GM23338 (cell line): ENCODE measurements at regions not wholly inside any gene's neighbourhood (a gene's known extent, or its start where the extent isn't known, plus 50 kb on each side); places are given as distances from the start of the nearest gene placed in this dataset.

ENCODE experiments used
- ATAC-seq: fragments of 200-7000 bp; cut with Tn5 transposase; 3 replicates; pipeline ENCODE4 v1.9.1; 2020
- DNase-seq: peaks from one replicate; pipeline ENCODE4 v3.0.0-alpha.2; 2015; ENCODE audit warnings: low spot score
- H2AFZ ChIP-seq: fragments of 200-600 bp; sonication (generic); 2 replicates; pipeline ENCODE4 v1.8.0; 2016; ENCODE audit warnings: antibody characterized with exemption, mild to moderate bottlenecking, moderate library complexity
- H3F3A ChIP-seq: fragments of 200-600 bp; sonication (generic); replicated peaks from 2 replicates; pipeline ENCODE4 v1.8.0; 2017; ENCODE audit warnings: antibody characterized with exemption, mixed run types, low read depth
- H3K27ac ChIP-seq: fragments of 200-600 bp; sonication (generic); 2 replicates; pipeline ENCODE4 v1.6.1; 2016; ENCODE audit warnings: low read depth
- H3K27me3 ChIP-seq: fragments of 200-600 bp; sonication (generic); 2 replicates; pipeline ENCODE4 v1.8.0; 2016; ENCODE audit warnings: mild to moderate bottlenecking, mixed run types, moderate library complexity; ENCODE audit not compliant: insufficient read depth
- H3K36me3 ChIP-seq: fragments of 200-600 bp; sonication (generic); 2 replicates; pipeline ENCODE4 v1.8.0; 2016; ENCODE audit warnings: mild to moderate bottlenecking; ENCODE audit not compliant: insufficient read depth
- H3K4me1 ChIP-seq: fragments of 200-600 bp; sonication (generic); 2 replicates; pipeline ENCODE4 v1.8.0; 2016; ENCODE audit warnings: mild to moderate bottlenecking, moderate library complexity; ENCODE audit not compliant: insufficient read depth
- H3K4me2 ChIP-seq: fragments of 200-600 bp; sonication (generic); 2 replicates; pipeline ENCODE4 v1.7.1; 2017; ENCODE audit warnings: mixed run types
- H3K4me3 ChIP-seq: fragments of 200-600 bp; sonication (generic); 2 replicates; pipeline ENCODE4 v1.6.1; 2016; ENCODE audit warnings: mixed run types
- H3K79me2 ChIP-seq: fragments of 200-600 bp; sonication (generic); replicated peaks from 2 replicates; pipeline ENCODE4 v1.8.0; 2017; ENCODE audit warnings: mild to moderate bottlenecking; ENCODE audit not compliant: insufficient read depth
- H3K9me2 ChIP-seq: fragments of 200-600 bp; sonication (generic); 2 replicates; pipeline ENCODE4 v1.8.0; 2017; ENCODE audit not compliant: insufficient read depth
- H4K20me1 ChIP-seq: fragments of 200-600 bp; sonication (generic); replicated peaks from 2 replicates; pipeline ENCODE4 v1.8.0; 2017; ENCODE audit warnings: mild to moderate bottlenecking; ENCODE audit not compliant: insufficient read depth
- H3K27ac Mint-ChIP-seq: 2 replicates; pipeline ENCODE4 v1.8.0; 2020; ENCODE audit warnings: inconsistent platforms, mild to moderate bottlenecking, moderate library complexity, mixed read lengths
- H3K27me3 Mint-ChIP-seq: 3 replicates; pipeline ENCODE4 v1.8.0; 2022; ENCODE audit warnings: low read depth, mild to moderate bottlenecking, moderate library complexity, mixed read lengths, inconsistent platforms; ENCODE audit not compliant: insufficient read depth, poor library complexity
- H3K36me3 Mint-ChIP-seq: 3 replicates; pipeline ENCODE4 v1.8.0; 2021; ENCODE audit warnings: low read depth, mild to moderate bottlenecking, inconsistent platforms, moderate library complexity, mixed read lengths
- H3K4me1 Mint-ChIP-seq: 3 replicates; pipeline ENCODE4 v1.8.0; 2020; ENCODE audit warnings: mild to moderate bottlenecking, inconsistent platforms, mixed read lengths
- H3K4me3 Mint-ChIP-seq: 3 replicates; pipeline ENCODE4 v1.8.0; 2021; ENCODE audit warnings: moderate library complexity, mild to moderate bottlenecking, inconsistent platforms, mixed read lengths
- H3K9me3 Mint-ChIP-seq: 3 replicates; pipeline ENCODE4 v1.8.0; 2020; ENCODE audit warnings: moderate library complexity, mild to moderate bottlenecking, inconsistent platforms, mixed read lengths
- CREB1 ChIP-seq: fragments of 250-450 bp; sonication (Bioruptor Pico); IDR thresholded peaks from 2 replicates; pipeline ENCODE4 v1.5.0; 2020; ENCODE audit warnings: low read depth, mild to moderate bottlenecking, moderate library complexity
- CTCF ChIP-seq, 2 experiments: fragments of 200-600 bp in 1 of 2; sonication (generic) in 1 of 2; conservative IDR thresholded peaks; 2 replicates each; pipeline versions ENCODE4 v1.5.1 to v1.6.1; 2016 to 2017; ENCODE audit warnings: antibody characterized with exemption in 2 of 2, low read depth in 2 of 2, mild to moderate bottlenecking in 2 of 2, moderate library complexity in 1 of 2
- EZH2 ChIP-seq: fragments of 200-600 bp; sonication (generic); IDR thresholded peaks from one replicate; pipeline ENCODE4 v1.8.0; 2017; ENCODE audit warnings: antibody characterized with exemption, mild to moderate bottlenecking, low read depth; ENCODE audit not compliant: unreplicated experiment
- EZH2phosphoT487 ChIP-seq: fragments of 200-600 bp; sonication (generic); IDR thresholded peaks from one replicate; pipeline ENCODE4 v1.8.1; 2018; ENCODE audit warnings: antibody characterized with exemption; ENCODE audit not compliant: unreplicated experiment
- JUNB ChIP-seq: IDR thresholded peaks from one replicate; pipeline ENCODE4 v1.6.1; 2016; ENCODE audit warnings: antibody characterized with exemption; ENCODE audit not compliant: unreplicated experiment
- NANOG ChIP-seq: IDR thresholded peaks from 2 replicates; pipeline ENCODE4 v1.6.1; 2016; ENCODE audit warnings: antibody characterized with exemption, borderline replicate concordance
- POLR2AphosphoS5 ChIP-seq: IDR thresholded peaks from 2 replicates; pipeline ENCODE4 v1.6.1; 2016; ENCODE audit warnings: antibody characterized with exemption, low read depth
- REST ChIP-seq: IDR thresholded peaks from one replicate; pipeline ENCODE4 v1.6.1; 2018; ENCODE audit warnings: antibody characterized with exemption; ENCODE audit not compliant: unreplicated experiment
- STAT1 ChIP-seq: IDR thresholded peaks from one replicate; pipeline ENCODE4 v1.6.1; 2016; ENCODE audit warnings: antibody characterized with exemption; ENCODE audit not compliant: unreplicated experiment
- ZNF114 ChIP-seq: fragments of 250-450 bp; sonication (Bioruptor Pico); IDR thresholded peaks from 2 replicates; pipeline ENCODE4 v1.5.0; 2020; ENCODE audit warnings: mild to moderate bottlenecking, moderate library complexity
- ZNF331 ChIP-seq: fragments of 250-450 bp; sonication (Bioruptor Pico); IDR thresholded peaks from 2 replicates; pipeline ENCODE4 v1.5.0; 2020; ENCODE audit warnings: low read depth, mild to moderate bottlenecking, moderate library complexity
- ZNF462 ChIP-seq: fragments of 250-450 bp; sonication (Bioruptor Pico); IDR thresholded peaks from 2 replicates; pipeline ENCODE4 v1.5.0; 2020; ENCODE audit warnings: mild to moderate bottlenecking, moderate library complexity
- TF ChIP-seq, protein P1 (sequence below): IDR thresholded peaks from 2 replicates; pipeline ENCODE4 v1.6.1; 2016; ENCODE audit warnings: antibody characterized with exemption

DNA sequence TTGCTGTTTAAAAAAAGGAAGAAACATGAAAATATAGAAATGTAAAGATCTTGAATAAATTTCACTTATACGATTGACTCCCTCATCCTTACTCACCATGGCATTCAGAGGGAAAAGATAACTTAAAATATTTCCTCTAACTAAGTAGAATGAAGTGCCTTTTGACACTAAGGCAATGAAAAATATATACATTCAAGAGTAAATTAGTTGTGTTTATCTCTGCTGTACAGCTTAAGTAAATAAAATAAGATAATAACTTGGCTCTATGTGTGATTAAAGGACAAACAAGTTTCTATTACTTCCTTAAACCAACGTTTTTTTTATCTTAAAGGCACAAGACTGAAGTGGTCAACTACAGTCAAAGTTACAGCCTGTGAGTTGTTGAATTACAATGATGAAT is 142.3 kb upstream of the LRRTM4 start:
- no peaks in the 10 kb centered on the region for H3K36me3 Mint-ChIP-seq
- Histone ChIP-seq H4K20me1 (no peaks in the 10 kb centered on the region), H3K9me2 (no peaks in the 10 kb centered on the region), H3K4me3 (no peak overlapping the region), H3K4me2 (no peak overlapping the region), H3K27me3 (no peaks in the 10 kb centered on the region), H3K79me2 (no peaks in the 10 kb centered on the region), H2AFZ (no peak overlapping the region), H3K36me3 (no peaks in the 10 kb centered on the region), H3K27ac (no peak overlapping the region), H3K4me1 (no peaks in the 10 kb centered on the region), H3F3A (no peaks in the 10 kb centered on the region)
- H3K4me1 Mint-ChIP-seq = no peaks in the 10 kb centered on the region
- no peaks in the 10 kb centered on the region for H3K9me3 Mint-ChIP-seq
- H3K27ac Mint-ChIP-seq = no peak overlapping the region
- DNase-seq = no peak
- no peak for ATAC-seq
- H3K4me3 Mint-ChIP-seq = no peak overlapping the region
- TF ChIP-seq JUNB (no peak), NANOG (no peak), POLR2AphosphoS5 (no peak), REST (no peak), EZH2 (no peak), ZNF462 (no peak), EZH2phosphoT487 (no peak), ZNF331 (CRISPR knock-in tag) (no peak), CREB1 (CRISPR knock-in tag) (no peak), STAT1 (no peak), ZNF114 (CRISPR knock-in tag) (no peak), CTCF (conservative IDR thresholded peaks at IDR 0.05; ENCODE audit: low read depth in 2 of 2) (no peak)
- TF ChIP-seq, protein P1, sequence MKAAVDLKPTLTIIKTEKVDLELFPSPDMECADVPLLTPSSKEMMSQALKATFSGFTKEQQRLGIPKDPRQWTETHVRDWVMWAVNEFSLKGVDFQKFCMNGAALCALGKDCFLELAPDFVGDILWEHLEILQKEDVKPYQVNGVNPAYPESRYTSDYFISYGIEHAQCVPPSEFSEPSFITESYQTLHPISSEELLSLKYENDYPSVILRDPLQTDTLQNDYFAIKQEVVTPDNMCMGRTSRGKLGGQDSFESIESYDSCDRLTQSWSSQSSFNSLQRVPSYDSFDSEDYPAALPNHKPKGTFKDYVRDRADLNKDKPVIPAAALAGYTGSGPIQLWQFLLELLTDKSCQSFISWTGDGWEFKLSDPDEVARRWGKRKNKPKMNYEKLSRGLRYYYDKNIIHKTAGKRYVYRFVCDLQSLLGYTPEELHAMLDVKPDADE = no peak
- no peaks in the 10 kb centered on the region for H3K27me3 Mint-ChIP-seq
